Keratinocyte (primary cell): ENCODE measurements at regions not wholly inside any gene's neighbourhood (a gene's known extent, or its start where the extent isn't known, plus 50 kb on each side); places are given as distances from the start of the nearest gene placed in this dataset.

ENCODE experiments used
- EZH2 ChIP-seq: IDR thresholded peaks from one replicate; pipeline ENCODE4 v1.6.1; 2012; ENCODE audit warnings: inconsistent platforms, mild to moderate bottlenecking, low read length, moderate library complexity
- TF ChIP-seq, protein P1 (sequence below), 3 experiments: IDR thresholded peaks in 1 of 3; conservative IDR thresholded peaks in 1 of 3; optimal IDR thresholded peaks in 1 of 3; 2 replicates in 2 of 3; 3 replicates in 1 of 3; pipeline versions ENCODE3 to v1.5.1; 2011; ENCODE audit warnings: low read length in 3 of 3, mild to moderate bottlenecking in 3 of 3, moderate library complexity in 2 of 3, control low read depth in 1 of 3, inconsistent platforms in 1 of 3; ENCODE audit not compliant: insufficient read depth in 2 of 3; ENCODE audit errors: extremely low read depth in 1 of 3

GRCh38 chr1:226792368-226792767 is 53.3 kb upstream of the ITPKB start:
- TF ChIP-seq EZH2, result no peak
- TF ChIP-seq, protein P1, sequence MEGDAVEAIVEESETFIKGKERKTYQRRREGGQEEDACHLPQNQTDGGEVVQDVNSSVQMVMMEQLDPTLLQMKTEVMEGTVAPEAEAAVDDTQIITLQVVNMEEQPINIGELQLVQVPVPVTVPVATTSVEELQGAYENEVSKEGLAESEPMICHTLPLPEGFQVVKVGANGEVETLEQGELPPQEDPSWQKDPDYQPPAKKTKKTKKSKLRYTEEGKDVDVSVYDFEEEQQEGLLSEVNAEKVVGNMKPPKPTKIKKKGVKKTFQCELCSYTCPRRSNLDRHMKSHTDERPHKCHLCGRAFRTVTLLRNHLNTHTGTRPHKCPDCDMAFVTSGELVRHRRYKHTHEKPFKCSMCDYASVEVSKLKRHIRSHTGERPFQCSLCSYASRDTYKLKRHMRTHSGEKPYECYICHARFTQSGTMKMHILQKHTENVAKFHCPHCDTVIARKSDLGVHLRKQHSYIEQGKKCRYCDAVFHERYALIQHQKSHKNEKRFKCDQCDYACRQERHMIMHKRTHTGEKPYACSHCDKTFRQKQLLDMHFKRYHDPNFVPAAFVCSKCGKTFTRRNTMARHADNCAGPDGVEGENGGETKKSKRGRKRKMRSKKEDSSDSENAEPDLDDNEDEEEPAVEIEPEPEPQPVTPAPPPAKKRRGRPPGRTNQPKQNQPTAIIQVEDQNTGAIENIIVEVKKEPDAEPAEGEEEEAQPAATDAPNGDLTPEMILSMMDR (optimal IDR thresholded peaks at IDR 0.05 in 1 of 3, IDR thresholded peaks at IDR 0.05 in 1 of 3, conservative IDR thresholded peaks at IDR 0.05 in 1 of 3; ENCODE audit: extremely low read depth in 1 of 3, insufficient read depth in 2 of 3, low read length in 3 of 3), result no peak
